SK-N-SH (cell line): ENCODE measurements at regions not wholly inside any gene's neighbourhood (a gene's known extent, or its start where the extent isn't known, plus 50 kb on each side); places are given as distances from the start of the nearest gene placed in this dataset.

ENCODE experiments used
- CTCF ChIP-seq: fragments of 200-600 bp; sonication (generic); IDR thresholded peaks from 2 replicates; pipeline ENCODE4 v1.6.1; 2017; ENCODE audit warnings: antibody characterized with exemption, mild to moderate bottlenecking, moderate library complexity
- ELF1 ChIP-seq: IDR thresholded peaks from 2 replicates; pipeline ENCODE4 v1.4.0; 2012
- EZH2phosphoT487 ChIP-seq: fragments of 200-600 bp; sonication (generic); IDR thresholded peaks from 2 replicates; pipeline ENCODE4 v1.6.1; 2017; ENCODE audit warnings: low read depth, mixed run types, mild to moderate bottlenecking, antibody characterized with exemption, moderate library complexity, borderline replicate concordance
- GABPA ChIP-seq: IDR thresholded peaks from 2 replicates; pipeline ENCODE4 v1.4.0; 2012; ENCODE audit warnings: low read depth, mild to moderate bottlenecking
- POLR2AphosphoS5 ChIP-seq: IDR thresholded peaks from 2 replicates; pipeline ENCODE4 v1.6.1; 2012; ENCODE audit warnings: low read depth, low read length
- REST ChIP-seq: IDR thresholded peaks from 2 replicates; pipeline ENCODE4 v1.6.1; 2012; ENCODE audit warnings: mild to moderate bottlenecking, low read depth, low read length, moderate library complexity
- SIN3A ChIP-seq: IDR thresholded peaks from 2 replicates; pipeline ENCODE4 v1.6.1; 2012; ENCODE audit warnings: low read depth, mild to moderate bottlenecking, low read length, moderate library complexity, borderline replicate concordance
- TAF1 ChIP-seq: IDR thresholded peaks from 2 replicates; pipeline ENCODE4 v1.6.1; 2012; ENCODE audit warnings: low read depth, mild to moderate bottlenecking, low read length, moderate library complexity, borderline replicate concordance
- USF2 ChIP-seq: fragments of 150-350 bp; IDR thresholded peaks from 2 replicates; pipeline ENCODE4 v1.6.1; 2017; ENCODE audit warnings: antibody characterized with exemption, low read length, low read depth, borderline replicate concordance

DNA sequence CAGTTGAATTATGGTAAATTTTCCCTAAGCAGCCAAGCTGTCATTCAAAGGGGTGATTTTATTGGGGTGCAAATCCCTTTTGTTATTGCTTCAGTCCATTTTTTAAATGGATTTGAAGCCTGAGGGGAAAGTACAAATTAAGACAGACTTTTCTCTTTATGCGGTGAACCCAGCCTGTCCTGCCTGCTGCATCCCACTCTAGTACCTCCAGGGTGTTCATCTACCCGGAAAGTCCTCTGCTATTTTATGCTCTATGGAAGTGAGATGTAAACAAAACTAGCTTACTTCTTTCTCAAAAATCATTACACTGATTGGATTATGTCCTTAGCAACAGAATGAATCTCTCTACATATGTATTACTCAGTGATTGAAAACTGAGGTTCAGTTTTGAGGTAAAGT, 1088.9 kb upstream of the CITED2 start:
- no peak for TF ChIP-seq CTCF
- TF ChIP-seq EZH2phosphoT487 = no peak
- no peak for TF ChIP-seq ELF1
- TF ChIP-seq GABPA = no peak
- no peak for TF ChIP-seq POLR2AphosphoS5
- no peak for TF ChIP-seq SIN3A
- no peak for TF ChIP-seq REST
- TF ChIP-seq USF2 = no peak
- TF ChIP-seq TAF1 = no peak
